Fibroblast of the aortic adventitia (primary cell): ENCODE measurements at regions not wholly inside any gene's neighbourhood (a gene's known extent, or its start where the extent isn't known, plus 50 kb on each side); places are given as distances from the start of the nearest gene placed in this dataset.
"Not testable (repeated sequence)": the region's sequence is repeated elsewhere in the genome, so short reads cannot be mapped to it uniquely, and the experiment has no call there.

Experiments
- DNase-seq: peaks from one replicate; pipeline ENCODE4 v3.0.0-alpha.2; 2010; ENCODE audit warnings: low read depth
- H3K4me3 ChIP-seq: 2 replicates; pipeline ENCODE4 v1.5.1; 2011; ENCODE audit warnings: low read depth, mild to moderate bottlenecking, control low read depth, low read length, moderate library complexity
- TF ChIP-seq, protein P1 (sequence below): IDR thresholded peaks from 2 replicates; pipeline ENCODE4 v1.5.1; 2011; ENCODE audit warnings: mild to moderate bottlenecking, low read length, control low read depth, inconsistent platforms; ENCODE audit not compliant: insufficient read depth

DNA sequence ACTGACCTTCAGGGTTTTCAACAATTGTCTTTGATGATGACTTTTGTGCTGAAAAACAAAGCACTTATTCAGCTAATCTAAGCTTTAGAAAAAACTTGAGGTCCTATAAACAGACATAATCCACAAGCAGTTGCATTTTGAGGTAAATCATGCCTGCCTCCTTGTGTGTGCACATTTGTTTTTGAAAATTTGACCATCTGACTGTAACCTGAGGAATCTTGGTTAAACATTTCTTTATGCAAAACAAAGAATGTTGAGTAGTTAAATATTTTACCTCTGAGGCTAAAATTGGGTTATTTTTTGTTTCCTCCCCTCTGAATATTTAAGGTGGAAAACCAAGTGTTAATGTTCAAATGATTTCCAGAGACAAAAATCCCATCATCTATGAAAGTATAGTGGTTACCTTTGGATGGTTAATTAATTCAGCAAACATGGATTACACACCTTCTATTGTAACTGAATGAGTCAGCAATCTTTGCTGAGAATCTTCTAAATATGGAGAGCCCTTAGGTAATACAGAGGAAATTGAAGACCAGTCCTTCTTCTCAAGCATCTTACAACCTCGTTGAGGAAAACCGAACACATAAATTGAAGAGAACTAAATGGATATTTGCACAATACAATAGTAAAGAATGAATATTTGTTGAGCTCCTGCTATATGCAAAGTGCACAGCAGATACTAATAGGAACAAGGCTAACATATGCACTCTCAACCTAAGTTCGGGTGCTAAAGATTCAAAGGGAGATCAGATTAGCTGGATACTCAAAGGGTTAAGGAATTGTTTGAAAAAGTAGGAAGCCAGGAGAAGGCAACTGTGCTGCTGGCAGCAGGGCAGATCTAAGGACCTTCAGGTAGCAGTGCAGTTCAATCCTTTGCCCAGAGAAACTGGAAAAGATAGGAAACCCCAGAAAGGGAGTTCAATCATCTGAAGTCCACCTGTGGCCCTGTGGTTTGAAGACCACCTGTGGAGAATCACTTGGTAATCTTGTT lies 115.2 kb downstream of the BMP4 start:
- no peak overlapping the region for H3K4me3 ChIP-seq
- TF ChIP-seq, protein P1, sequence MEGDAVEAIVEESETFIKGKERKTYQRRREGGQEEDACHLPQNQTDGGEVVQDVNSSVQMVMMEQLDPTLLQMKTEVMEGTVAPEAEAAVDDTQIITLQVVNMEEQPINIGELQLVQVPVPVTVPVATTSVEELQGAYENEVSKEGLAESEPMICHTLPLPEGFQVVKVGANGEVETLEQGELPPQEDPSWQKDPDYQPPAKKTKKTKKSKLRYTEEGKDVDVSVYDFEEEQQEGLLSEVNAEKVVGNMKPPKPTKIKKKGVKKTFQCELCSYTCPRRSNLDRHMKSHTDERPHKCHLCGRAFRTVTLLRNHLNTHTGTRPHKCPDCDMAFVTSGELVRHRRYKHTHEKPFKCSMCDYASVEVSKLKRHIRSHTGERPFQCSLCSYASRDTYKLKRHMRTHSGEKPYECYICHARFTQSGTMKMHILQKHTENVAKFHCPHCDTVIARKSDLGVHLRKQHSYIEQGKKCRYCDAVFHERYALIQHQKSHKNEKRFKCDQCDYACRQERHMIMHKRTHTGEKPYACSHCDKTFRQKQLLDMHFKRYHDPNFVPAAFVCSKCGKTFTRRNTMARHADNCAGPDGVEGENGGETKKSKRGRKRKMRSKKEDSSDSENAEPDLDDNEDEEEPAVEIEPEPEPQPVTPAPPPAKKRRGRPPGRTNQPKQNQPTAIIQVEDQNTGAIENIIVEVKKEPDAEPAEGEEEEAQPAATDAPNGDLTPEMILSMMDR: no peak
- DNase-seq: no peak

DNA sequence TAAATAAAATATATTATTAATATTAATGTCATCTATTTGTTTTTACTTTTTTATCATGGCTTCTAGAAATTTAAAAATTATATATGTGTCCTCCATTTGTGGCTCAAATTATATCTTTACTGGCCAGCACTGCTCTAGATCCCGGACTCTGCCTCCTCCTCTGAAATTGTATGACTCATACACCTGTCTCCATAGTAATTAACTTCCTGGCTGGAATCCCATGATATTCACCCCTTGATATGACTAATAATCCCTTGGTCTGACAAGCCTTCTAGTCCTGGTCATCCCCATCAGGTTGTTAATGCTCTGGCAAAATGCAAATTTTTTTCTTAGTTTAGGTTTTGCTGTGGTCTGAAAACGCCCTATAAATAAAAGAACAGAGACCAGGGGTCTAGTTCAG lies 116.2 kb downstream of the BMP4 start:
- TF ChIP-seq, protein P1: no peak
- no peak overlapping the region for H3K4me3 ChIP-seq
- no peak for DNase-seq

DNA sequence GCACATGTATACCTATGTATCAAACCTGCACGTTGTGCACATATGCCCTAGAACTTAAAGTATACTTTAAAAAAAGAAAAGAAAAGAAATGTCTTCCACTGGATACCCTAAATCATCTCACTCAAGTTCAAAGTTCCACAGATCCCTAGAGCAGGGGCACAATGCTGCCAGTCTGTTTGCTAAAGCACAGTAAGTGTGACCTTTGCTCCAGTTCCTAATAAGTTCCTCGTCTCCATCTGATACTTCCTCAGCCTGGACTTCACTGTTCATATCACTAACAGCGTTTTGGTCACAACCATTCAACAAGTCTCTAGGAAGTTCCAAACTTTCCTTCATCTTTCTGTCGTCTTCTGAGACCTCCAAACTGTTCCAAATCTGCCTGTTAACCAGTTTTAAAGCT lies 118.3 kb downstream of the BMP4 start:
- no peak overlapping the region for H3K4me3 ChIP-seq
- TF ChIP-seq, protein P1: no peak
- no peak for DNase-seq

DNA sequence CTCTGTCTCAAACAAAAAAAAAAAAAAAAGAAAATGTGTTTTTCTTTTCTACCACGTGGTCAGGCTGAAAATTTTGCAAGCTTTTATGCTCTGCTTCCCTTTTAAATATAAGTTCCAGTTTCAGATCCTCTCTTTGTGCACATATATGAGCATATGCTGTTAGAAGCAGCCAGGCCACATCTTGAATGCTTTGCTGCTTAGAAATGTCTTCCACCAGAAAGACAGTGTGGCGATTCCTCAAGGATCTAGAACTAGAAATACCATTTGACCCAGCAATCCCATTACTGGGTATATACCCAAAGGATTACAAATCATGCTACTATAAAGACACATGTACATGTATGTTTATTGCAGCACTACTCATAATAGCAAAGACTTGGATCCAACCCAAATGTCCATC lies 119.0 kb downstream of the BMP4 start:
- not testable (repeated sequence) for H3K4me3 ChIP-seq, DNase-seq

DNA sequence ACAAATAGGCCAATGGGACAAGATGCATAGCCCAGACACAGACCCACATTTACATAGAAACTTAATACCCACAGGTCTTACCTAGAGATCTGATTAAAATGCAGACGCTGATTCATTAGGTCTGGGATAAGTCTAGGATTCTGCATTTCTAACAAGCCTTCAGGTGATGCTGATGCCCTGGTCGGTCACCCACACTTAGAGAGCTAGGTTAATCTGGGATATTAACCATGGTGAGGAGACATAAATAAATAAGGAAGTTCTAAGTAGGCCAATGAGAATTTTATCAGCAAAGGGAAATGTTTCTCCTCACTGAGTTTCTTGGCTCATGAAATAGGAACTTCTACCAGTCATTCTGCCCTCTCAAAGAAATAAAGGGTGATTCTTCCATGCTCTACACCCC lies 120.1 kb downstream of the BMP4 start:
- no peak for DNase-seq
- TF ChIP-seq, protein P1: no peak
- H3K4me3 ChIP-seq: no peak overlapping the region

DNA sequence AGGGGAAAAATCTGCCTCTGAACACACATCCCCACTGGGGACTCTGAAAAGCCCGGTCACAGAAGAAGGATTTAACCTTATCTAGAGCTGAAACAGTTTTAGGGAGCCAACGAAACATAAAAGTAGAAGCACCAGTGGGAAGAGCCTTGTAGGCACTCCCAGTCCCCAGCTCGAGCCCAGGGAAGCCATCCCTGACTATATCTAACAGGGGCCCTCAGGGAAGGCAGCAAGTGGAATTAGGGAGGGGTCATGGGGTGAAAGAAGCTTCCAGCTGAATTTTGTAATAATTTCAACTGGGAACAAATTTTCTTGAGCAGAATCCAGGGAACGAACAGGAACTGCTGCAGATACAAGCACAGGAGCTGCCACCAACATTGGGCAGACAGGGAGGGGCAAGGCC lies 127.8 kb downstream of the BMP4 start:
- H3K4me3 ChIP-seq: no peak overlapping the region
- DNase-seq: no peak
- TF ChIP-seq, protein P1: no peak

DNA sequence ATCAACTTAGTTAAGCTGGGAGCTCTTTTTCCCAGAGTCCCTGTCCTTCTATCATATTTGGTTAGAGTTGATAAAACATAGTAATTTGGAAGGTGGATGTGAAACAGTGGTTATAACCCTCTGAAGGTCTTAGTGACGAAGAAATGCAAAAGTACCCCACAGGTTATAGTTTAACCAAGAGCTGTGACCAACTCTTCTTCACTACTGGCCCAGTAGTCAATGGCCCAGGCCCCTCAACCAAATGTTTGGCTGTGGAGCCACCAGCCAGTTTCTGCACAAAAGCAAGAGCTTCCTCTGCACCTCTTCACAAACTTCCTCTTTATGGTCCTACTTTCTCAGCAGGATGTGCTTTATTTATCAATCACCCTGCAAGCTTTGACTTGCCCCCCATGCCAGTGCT lies 132.6 kb downstream of the BMP4 start:
- H3K4me3 ChIP-seq: no peak overlapping the region
- no peak for DNase-seq
- TF ChIP-seq, protein P1: no peak
